Hematopoietic multipotent progenitor cell treated with erythropoietin and hydrocortisone succinate and interleukin-3 and kit ligand, for 8 days (in vitro differentiated cells): ENCODE measurements at regions not wholly inside any gene's neighbourhood (a gene's known extent, or its start where the extent isn't known, plus 50 kb on each side); places are given as distances from the start of the nearest gene placed in this dataset.

Experiments used
- DNase-seq: peaks from one replicate; pipeline ENCODE4 v3.0.0-alpha.2; 2015

DNA sequence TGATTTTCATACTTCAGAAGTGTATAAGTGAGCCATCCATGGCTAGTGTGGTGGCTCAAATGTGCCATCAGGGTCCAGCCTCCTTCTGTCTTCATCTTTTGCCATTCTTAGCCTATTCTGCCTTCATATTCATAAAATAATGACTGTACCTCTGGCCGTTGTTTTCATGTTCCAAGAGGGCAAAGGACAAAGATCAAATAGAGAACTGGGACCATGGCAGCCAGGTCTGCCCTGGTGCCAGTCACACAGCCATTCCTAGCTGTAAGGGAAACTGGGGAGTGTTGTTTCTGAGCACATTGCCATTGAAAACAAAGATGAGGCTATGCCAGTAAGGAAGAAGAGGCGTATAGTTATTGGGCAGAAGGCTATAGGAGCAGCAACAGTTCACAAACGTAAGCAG is 518.6 kb downstream of the TFAP2B start:
- no peak for DNase-seq

DNA sequence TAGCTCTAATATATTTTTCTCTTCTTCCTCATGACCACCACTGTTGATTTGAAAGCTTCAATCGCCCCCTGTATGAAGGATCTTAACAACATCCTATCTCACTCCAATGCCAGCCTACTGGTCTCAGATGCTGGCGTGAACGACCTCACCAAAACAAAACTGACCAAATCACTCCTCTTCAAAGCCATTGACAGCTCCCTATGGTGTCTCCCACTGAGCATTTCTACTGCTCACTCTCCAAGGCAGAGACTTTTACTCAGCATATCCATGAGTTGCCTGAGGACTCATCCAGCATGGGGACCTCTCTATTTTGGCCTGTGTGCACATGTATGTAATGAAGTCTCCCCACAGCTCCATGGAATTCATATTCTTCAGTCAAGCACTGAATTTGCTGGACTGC is 520.4 kb downstream of the TFAP2B start:
- DNase-seq: no peak

DNA sequence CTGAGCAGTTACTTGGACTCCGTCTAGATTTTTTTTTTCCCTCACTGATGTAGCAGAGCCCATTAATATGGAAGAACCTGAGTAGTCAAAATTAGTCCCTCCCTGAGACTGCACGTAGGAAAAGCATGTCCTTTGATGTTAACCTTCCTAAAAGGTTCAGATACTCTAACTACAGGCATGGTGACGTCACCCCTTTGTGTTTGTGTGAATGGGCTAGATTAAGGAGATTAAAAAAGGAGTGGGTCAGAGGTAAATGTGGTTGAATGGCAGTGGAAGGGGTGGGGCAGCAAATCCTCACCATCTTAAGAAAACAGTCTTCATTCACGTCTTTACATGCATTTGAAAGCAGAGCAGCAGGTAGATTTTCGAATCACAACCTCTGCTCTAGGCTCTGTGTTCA is 521.1 kb downstream of the TFAP2B start:
- no peak for DNase-seq

DNA sequence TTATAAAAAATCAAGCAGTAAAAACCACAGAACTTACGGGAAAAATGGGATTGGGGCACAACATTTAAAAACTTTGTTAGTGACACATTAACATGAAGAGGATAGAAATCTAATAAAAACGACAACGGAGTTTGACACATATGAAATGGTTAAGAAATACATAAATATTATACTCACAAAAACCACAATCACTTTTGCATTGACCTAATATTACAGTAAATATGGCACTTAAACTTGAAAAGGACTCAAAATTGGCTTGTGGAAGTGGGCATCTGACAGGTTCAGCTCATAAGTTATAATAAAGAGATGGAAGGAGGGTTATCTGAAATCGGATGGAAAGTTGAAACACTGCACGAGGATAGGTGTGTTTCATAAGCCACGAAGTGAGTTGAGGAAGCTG is 523.7 kb downstream of the TFAP2B start:
- no peak for DNase-seq

DNA sequence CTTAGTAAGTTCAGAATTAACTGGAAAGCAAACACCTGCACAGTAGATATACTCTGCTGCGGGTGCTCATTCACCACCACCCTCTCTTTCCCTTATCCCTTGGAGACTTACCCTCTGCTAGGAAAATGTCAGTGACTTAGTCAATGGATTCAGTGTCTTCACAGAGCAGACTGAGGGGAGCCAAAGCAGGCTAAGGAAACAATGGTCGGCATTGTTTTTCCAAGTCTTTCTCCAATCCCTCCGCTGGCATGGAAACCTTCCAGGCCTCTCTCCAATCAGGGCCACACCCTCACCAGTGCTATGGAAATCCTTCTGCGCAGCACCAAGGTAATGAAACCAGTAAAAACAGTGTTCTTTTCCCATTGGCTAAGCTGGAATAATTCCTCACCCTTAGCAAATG is 531.2 kb downstream of the TFAP2B start:
- DNase-seq: no peak

DNA sequence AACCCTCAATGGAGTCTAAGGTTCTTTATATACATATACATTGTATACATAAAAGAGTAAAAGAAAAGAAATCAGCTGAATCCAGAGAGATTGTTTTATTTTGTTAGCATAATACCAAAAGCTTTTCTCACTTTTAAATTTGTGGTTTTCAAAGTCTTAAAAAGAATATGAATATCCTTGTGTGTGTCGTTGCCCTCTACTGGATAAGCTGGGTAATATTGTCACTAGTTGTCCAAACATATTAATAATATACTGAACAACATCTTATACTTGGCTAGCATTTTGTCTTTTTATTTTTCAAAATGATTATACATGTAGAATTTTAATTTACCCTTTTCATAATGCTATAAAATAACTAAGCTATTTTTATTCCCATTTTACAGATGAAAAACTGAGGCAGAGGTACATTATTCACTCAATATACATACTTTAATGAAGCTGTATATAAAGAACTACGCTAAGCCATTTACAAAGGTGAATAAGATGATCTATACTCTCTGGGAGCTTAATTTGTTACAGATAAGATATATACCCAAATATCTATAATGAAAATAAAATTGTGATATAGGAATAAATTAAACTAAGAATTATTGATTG is 531.7 kb downstream of the TFAP2B start:
- DNase-seq: peak; percentile 14

DNA sequence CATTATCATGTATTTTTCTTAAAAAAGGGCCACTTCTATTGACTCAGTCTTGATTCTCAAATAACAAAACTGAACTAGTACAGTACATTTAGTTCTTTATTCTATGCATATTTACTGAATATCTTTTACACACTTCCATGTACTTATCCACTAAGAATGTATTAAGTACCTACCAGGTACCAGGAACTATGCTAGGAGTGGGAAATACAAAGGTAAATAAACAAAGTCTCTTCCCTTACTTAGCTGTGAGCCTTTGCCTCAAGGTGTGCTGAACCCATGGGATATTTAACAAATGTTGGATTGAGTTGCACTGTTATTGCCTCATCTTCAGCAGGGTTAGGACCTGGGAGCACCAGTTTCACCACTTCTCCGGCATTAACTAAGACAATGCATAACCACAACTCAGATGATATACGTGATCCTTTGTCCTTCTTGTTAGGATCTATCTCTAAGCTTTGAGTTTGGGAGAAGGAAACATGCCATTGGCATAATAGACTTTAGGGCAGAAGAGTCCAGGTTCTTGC is 533.9 kb downstream of the TFAP2B start:
- DNase-seq: no peak

DNA sequence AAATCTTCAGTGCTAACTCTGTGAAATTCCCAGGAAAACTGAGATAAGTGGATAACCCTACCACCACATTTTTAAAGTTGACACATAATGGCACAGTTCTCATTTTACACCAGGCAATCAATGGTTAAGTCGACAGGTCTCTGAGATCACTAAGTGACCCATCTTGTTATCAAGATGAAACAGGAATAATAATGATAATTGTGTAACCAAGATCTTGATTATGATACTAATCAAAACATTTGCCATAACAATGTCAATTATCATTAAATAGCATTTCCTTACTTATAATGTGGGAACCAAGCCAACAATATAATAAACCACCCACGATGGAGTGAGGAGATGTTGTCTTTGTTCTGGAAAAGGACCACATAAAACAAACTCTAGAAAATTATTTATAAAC is 541.6 kb downstream of the TFAP2B start:
- no peak for DNase-seq

DNA sequence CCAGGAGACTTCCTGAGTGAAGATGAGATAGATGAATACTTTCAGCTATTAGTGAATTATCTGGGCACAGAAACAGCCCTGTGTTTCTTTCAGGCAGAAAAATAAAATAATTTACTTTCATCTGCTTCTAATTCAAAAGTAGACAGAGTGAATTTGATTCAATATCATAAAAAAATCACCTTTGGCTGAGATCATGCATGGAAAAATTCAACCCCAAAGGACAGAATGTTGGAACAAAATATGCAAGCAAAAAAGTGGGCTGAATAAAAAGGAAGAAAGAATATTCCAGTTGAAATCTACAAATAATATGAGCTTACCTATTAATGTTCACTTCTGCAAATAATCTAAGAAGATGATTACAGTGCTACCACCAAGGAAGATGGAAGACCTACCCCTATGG is 546.9 kb downstream of the TFAP2B start:
- DNase-seq: no peak

DNA sequence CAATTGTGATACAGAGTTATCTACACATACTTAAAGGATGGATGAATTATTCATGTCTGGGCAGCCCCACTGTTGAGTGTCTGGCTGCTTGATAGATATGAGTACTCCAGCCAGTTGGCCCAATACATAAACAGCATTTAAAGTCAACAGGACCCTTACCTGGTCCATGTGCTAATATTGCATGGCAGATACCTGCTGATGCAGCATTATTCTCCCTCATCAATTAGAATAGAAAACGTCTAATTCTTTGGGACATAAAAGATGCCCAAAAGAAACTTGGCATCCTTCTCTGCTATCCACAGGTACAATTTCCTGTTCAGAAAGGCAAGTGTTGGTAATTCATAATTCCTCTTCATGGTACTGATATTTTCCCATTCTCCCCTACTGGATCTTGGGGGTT is 550.8 kb downstream of the TFAP2B start:
- no peak for DNase-seq

DNA sequence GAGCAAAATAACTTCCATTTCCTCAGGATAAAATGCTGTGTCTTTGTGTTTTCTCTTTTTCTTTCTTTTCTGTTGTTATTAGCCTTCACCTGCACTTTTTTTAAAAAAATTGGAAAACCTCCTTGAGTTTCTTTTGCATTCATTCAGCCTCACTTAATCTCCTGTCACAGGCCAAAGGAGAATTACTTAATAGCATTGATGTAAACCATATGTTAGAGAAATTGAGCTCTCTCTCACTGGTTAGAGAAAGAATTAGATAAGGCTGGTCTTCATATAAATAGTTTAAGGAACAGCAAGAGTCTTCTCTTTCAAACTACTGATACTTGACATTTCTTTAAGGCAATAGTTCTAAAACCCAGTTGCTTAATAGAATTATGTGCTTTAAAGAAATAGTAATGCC is 564.2 kb downstream of the TFAP2B start:
- no peak for DNase-seq

DNA sequence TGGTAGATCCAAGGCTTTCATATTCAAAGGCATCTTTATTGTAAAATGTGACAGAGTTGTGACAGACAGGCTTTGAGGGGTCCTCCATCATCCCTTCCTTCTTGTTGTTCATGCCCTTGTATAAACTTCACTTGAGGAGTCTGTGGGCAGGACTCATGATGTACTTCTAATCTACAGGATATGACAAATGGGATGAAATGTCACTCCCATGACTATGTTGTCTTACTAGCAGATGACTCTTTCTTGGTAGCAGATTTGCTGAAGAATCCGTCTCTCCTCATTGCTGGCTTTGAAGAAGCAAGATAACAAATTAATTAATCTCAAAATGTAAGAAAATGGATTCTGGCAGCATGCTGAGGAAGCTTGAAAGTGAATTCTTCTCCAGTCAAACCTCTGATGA is 566.1 kb downstream of the TFAP2B start:
- no peak for DNase-seq

DNA sequence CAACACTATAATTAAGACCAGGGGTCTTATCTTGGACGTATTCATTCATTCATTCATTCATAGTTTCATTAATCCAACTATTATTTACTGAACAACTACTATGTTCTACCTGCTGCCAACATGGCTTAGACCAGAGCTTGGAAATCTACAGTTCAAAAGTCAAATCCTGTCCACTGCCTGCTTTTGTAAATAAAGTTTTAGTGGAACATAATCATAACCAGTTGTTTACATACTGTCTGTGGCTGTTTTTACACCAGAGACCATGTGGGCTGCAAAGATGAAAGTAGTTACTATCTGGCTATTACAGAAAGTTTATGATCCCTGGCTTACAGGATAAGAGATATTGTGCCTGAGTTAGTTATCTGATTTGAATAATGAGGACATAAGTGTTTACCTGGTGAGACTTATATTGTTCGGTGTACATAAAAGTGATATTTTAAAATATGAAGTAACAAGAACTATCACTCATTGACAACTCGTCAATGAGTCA is 567.7 kb downstream of the TFAP2B start:
- DNase-seq: no peak

DNA sequence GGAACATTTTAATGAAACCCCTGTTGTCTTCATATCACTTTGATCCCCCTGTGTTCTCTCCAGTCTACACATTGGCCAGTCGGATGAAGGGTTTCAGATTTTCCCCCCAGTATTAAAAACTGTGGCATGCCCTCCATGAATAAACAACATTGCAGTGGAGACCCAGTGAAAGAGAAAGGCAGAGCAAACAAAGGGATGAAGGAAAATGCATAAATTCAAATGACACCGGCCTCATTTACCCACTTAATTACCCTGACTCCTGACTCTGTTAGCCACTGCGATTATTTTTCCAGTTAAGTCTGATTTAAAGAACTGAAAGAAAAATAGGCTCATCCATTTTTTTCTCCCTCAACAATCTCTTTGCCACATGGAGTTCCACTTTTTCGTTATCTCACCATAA is 569.2 kb downstream of the TFAP2B start:
- no peak for DNase-seq

DNA sequence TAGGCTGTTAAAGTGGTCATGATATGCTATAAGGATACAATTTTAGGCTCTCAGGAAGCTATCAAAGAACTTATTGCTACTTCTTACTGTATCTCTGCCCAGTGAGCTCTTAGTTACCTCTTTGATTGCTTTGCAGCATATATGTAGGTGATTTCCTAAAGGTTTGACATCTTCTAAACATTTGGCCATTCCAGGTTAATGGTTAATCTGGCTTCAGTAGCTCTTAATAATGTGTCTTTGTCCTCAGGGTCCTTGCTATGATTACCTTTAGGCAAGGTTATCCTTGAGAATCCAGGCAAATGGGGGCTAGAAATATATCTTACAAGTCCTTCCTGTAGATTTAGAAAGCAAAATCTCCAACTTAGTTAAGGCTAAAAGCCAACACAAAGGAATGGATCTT is 575.4 kb downstream of the TFAP2B start:
- DNase-seq: no peak

DNA sequence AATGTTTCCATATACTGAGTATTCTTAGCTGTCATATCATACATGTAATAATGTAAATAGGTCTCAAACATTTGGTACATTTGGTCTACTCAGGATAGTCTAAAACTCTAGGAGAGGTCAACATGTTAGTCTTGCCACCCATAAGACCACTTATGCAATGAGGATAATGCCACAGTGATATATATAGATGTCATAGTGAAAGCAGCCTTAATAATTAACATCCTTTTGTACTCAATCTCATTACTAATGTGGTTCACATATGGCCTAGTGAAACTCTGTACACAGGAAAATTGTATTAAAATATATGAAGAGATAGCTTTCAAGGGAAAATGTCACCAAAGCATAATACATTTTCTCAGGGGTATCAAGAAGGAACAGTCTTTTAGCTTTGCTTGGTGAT is 577.9 kb downstream of the TFAP2B start:
- no peak for DNase-seq

DNA sequence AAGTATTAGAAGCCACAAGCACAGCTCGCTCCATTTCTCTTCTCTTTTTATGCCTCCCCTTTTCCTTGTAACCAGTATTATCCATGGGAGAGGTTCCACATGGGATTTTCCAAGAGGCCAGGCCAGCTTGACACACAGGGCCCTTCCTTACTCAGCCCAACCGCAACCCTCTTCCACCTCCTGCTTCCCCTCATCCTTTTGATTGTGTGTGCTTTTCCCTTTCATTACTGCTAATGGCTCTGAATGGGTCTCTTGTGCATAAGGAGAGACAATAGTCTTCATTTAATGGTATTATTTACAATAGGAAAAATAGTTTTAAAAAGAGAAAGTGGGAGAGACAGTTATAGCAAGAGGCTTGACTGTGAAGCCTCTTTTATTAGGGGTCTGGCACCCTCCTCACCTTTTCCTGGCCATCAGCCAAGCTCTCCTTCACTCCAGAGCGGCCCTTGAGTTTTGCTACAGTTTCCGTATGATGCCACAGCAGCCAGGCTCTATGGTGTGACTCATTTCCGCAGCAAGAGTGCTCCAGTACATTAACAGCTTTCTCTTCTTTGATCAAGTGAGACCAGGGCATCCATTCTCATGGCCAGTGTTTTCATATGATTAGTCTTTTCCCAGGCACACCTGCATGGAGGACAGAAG is 579.5 kb downstream of the TFAP2B start:
- no peak for DNase-seq

DNA sequence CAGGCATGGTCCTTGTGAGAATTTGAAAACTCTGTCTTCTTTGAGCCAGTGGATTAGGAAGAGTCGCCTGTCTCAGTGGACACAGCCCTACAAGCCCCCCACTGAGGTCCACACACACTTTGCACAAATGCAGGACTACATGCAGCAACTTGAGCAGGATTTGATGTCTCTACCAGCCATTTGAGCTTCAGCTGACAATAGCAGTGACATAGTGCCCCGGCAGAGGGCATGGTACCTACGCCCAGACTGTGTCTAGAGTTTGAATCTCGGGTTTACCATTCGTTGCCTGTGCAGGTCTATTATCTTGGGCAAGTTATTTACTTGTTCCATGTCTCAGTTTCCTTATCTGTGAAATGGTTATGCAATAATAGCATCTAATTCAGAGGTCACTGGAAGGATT is 580.1 kb downstream of the TFAP2B start:
- no peak for DNase-seq

DNA sequence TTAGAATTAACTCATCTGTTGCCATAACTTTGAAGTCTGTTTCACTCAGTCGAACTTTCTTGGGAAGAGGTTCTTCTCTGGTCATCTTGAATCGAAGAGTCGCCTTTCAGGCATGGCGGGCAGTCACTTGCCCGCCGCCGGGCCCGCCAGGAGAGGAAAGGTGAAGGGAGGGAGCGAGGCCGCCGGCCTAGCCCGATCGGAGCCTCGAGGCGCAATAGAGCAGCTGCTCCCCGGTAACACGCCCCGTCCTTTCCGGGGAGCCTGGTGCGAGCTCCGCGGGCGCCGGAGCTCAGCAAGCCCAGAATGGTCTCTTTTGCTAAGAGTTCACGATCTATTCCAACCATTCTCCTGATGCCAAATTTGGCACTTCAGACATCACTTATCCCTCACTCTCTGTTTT is 591.8 kb downstream of the TFAP2B start:
- no peak for DNase-seq

DNA sequence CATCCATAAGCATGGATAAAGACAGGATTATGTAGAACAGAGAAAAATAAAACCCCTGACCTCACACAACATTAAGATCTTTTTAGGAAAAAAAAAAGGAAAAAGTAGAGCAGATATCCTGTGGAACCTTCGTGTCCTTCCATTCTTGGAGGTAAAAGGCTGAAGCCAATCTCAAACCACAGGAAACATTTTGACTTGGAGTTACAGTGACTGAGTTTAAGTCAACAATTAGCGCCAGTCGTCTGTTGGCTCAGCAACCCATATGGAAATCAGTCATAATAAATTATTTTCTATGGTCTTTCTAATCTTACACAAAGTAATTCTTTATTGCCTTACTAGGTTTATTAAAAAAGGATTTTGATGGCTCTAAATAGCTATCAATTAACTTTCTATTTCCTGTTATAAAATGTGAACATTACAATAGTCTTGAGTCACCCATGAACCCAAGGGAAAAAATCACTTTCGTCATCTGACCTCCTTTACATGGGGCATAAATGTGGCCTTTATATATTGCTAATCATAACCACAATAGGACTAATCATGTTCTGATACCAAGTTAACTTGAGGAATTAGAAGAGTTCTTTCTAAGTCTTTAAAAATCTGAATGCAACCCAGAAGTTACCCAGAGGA is 592.9 kb downstream of the TFAP2B start:
- no peak for DNase-seq

DNA sequence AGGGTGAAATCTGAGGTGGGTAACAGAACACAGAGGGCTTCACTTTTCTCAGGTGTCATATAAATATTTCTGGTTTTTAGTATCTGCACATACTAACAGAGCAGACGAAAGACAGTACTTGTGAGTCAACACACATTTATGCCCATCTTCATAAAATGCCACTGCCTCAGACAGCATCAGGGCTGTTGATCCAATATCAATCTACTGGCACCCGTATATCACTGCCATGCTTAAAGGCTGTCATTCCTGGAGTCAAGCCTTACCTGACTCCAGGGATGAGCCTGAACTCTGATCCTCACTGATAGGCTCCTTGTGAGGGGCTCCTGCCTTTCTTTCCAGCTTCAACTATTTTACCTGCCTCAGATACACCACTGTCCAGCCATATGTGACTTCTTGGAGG is 595.7 kb downstream of the TFAP2B start:
- DNase-seq: no peak

DNA sequence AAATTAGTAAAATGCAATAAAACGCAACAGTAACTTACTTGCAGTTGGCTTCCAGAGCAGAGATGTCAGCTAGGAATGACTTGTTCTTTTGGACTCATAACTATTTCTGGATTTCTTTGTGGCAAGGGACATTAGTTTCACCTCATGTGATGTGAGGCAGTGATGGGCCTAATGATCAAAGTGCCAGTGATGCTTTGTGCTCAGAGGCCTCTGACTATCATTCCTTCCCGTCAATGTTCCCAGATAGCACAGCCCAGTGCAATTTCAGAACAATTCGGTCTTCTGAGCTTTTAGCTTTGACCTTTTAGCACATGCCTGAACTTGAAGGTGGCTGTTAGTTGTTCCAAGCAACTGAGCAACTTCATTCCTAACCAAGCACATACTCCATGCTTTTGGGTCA is 596.8 kb downstream of the TFAP2B start:
- no peak for DNase-seq

DNA sequence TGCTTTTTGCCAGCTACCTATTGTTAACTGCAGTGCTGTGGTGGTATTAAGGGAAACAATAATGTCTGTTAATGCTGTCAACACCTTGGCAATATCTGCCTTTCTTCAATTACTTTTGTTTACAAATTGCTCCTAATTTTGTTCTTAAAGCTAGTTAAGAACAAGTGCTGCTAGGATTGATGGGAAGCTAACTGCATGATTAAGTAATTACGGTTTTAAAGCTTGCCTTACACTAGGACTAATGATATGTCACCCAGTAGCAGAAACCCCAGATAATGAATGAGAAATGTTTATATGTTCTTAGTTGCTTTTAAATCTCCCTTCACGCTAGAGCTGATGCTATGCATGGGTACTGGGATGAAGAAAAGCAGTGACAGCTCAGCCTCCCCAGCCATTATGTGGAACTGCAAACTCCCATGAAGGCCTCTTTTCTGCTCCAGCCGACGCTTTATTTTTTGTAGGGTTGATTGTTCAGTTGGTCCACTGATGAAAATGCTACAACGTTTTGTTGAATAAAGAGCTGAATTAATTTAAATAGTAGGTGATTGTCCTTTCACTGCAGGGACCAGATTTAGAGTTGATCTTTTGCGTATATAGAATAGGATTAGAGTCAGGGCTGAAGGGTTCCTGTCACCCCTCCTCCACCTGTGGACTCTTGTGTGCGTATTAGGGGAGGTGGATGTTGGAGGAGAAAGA is 610.5 kb downstream of the TFAP2B start:
- no peak for DNase-seq

DNA sequence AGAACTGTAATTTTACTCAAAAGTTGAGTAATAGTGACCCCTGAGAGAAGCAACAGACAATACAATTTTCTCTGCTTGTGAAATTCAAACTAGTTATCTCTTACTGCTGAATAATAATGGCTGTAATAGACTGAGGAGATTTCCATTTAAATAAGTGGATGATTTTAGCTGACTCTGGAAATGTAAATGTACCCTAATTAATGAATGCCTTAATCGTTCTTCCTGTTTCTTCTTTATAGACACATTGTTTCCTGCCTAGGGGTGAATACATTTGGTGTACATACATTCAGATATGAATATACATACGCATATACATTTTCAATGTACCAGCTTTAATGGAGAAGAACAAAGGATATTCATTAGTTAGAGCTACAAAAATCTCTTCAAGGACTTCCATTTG is 611.9 kb downstream of the TFAP2B start:
- DNase-seq: no peak
